ENCODE measurements at regions not wholly inside any gene's neighbourhood (a gene's known extent, or its start where the extent isn't known, plus 50 kb on each side); places are given as distances from the start of the nearest gene placed in this dataset.
A peak's percentile ranks its signal among the peaks of the same experiment; 100 is the strongest.

DNA sequence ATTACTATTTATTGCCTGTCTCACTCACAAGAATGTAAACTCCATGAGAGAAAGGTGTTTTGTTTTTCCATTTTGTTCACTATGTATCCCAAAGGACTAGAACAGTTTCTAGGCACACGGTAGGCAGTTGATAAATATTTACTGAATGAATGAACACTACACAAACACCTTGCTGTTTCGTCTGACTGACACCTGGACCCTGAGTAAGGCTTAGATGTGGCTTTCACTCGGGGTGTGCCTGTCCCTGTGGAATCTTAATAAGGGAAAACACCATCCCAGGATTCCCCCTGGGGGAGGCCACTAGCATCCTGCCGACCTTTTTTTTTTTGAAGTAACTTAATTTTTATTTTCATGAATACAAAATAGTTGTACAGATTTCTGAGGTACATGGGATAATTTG is 66.6 kb upstream of the STEAP1B start:
- peaks cover 60% of the 10 kb centered on the region for H3K27me3 Mint-ChIP-seq
- no peak for DNase-seq

DNA sequence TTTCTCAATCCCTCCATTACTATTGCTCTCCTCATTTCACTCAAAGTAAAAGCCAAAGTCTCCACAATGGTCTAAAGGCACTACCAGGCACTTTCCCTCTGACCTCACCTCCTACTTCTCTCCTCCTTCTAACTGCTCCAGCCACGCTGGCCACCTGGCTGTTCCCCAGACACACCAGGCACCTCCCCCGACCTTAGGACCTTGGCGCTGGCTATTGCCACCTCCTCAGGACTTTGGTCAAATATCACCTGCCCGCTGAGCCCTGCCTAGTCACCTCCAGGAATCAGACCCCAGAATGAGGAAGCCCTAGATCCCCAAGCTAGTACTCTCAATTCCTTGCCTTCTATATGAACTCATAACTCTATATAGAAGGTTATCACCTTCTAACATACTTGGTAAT is 66.2 kb upstream of the STEAP1B start:
- Mint-ChIP-seq H3K4me1 (ENCODE audit: low read depth) (peaks cover 42% of the 10 kb centered on the region), H3K4me3 (no peak overlapping the region), H3K36me3 (ENCODE audit: low read depth) (no peaks in the 10 kb centered on the region), H3K27ac (no peak overlapping the region), H3K9me3 (no peaks in the 10 kb centered on the region), H3K27me3 (peaks cover 57% of the 10 kb centered on the region)
- TF ChIP-seq, protein P1, sequence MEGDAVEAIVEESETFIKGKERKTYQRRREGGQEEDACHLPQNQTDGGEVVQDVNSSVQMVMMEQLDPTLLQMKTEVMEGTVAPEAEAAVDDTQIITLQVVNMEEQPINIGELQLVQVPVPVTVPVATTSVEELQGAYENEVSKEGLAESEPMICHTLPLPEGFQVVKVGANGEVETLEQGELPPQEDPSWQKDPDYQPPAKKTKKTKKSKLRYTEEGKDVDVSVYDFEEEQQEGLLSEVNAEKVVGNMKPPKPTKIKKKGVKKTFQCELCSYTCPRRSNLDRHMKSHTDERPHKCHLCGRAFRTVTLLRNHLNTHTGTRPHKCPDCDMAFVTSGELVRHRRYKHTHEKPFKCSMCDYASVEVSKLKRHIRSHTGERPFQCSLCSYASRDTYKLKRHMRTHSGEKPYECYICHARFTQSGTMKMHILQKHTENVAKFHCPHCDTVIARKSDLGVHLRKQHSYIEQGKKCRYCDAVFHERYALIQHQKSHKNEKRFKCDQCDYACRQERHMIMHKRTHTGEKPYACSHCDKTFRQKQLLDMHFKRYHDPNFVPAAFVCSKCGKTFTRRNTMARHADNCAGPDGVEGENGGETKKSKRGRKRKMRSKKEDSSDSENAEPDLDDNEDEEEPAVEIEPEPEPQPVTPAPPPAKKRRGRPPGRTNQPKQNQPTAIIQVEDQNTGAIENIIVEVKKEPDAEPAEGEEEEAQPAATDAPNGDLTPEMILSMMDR (IDR thresholded peaks at IDR 0.05): no peak
- ChIA-PET CTCF (no interaction called here), POLR2A (no interaction called here)
- intact Hi-C loops (cut with micrococcal nuclease): no loop called here
- ATAC-seq: no peak
- DNase-seq: no peak

More for the DNA sequence above, 66.6 kb upstream of the STEAP1B start:
- Mint-ChIP-seq H3K4me3 (no peak overlapping the region), H3K27ac (no peak overlapping the region), H3K36me3 (ENCODE audit: low read depth) (no peaks in the 10 kb centered on the region), H3K9me3 (no peaks in the 10 kb centered on the region), H3K4me1 (ENCODE audit: low read depth) (peaks cover 42% of the 10 kb centered on the region)
- TF ChIP-seq, protein P1 (IDR thresholded peaks at IDR 0.05): no peak
- intact Hi-C loops (cut with micrococcal nuclease): no loop called here
- ATAC-seq: no peak
- ChIA-PET POLR2A (no interaction called here), CTCF (no interaction called here)

DNA sequence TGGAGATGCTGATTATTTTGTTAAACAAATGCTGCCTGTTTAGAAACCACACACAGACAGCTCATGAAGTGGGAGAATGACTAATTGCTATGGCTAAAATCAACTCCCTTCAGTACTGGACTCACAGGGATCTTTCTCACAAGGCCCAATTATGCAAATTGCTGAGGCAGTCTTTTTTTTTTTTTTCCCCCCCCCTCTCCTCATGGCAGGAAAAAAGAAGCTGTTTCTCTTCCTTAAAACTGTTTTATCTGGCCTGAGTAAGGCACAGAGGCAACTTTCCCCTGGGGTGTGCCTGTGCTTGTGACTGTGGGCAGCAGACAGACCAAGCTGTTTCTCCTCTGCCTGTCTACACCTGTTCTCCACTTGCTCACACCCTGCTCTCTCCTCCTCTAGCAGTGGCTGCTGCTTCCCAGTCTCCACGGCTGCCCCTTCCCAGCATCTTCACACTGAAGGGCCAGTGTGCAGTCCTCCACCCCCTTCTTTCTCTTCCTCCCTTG is 65.4 kb upstream of the STEAP1B start:
- ATAC-seq (no peak), DNase-seq (no peak)
- intact Hi-C loops (cut with micrococcal nuclease): no loop called here
- POLR2A ChIA-PET: no interaction called here
- peaks cover 42% of the 10 kb centered on the region for H3K4me1 Mint-ChIP-seq (ENCODE audit: low read depth)
- H3K36me3 Mint-ChIP-seq (ENCODE audit: low read depth): no peaks in the 10 kb centered on the region
- no peak overlapping the region for H3K4me3 Mint-ChIP-seq
- TF ChIP-seq, protein P1 (IDR thresholded peaks at IDR 0.05): no peak
- H3K9me3 Mint-ChIP-seq: no peaks in the 10 kb centered on the region
- CTCF ChIA-PET: interaction anchor here (15.1 kb wide), 1 partner anchor 163 kb away, joined by 392 read pairs; the partner anchor contains the start of gene IL6
- no peak overlapping the region for H3K27ac Mint-ChIP-seq
- peaks cover 51% of the 10 kb centered on the region for H3K27me3 Mint-ChIP-seq

DNA sequence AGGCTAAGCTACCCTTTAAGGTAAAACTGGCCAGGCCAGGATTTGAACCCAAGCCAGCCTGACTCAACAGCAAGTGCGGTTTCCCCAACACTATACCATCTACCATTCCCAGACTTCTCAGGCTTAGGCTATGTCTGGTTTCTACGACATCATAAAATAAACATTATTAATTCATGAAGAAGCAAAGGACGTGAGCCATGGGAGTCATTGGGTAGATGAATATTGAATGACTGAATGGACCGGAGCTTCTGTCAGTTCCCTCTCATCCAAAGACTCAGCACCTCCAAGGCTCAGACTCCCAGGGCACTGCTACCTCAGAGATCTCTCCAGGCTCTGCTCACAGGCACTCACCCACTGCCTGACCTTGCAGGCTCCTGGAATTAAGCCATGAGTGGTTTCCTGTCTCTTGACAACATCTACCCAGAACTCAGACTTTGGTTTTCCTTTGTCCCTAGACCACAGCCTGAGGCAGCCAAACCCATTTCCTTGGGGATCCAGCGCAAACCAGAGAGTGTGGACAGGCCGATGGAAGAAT is 64.6 kb upstream of the STEAP1B start:
- POLR2A ChIA-PET: interaction anchor here (0.6 to 1.7 kb wide), 2 partner anchors 9 to 162 kb away, joined by 3 to 5 read pairs; partner anchors contain the start of gene IL6
- H3K36me3 Mint-ChIP-seq (ENCODE audit: low read depth): no peaks in the 10 kb centered on the region
- ATAC-seq: no peak
- H3K4me3 Mint-ChIP-seq: no peak overlapping the region
- DNase-seq: no peak
- intact Hi-C loops (cut with micrococcal nuclease): loop anchor here (5.0 kb wide), 2 partner anchors 218 to 493 kb away; no protein-coding TSS in a partner anchor
- no peaks in the 10 kb centered on the region for H3K9me3 Mint-ChIP-seq
- CTCF ChIA-PET: interaction anchor here (0.7 to 15.1 kb wide), 3 partner anchors 70 to 491 kb away, joined by 3 to 392 read pairs (median 76); partner anchors contain the start of gene IL6
- H3K27ac Mint-ChIP-seq: no peak overlapping the region
- TF ChIP-seq, protein P1 (IDR thresholded peaks at IDR 0.05): no peak
- H3K27me3 Mint-ChIP-seq: peaks cover 48% of the 10 kb centered on the region
- peaks cover 38% of the 10 kb centered on the region for H3K4me1 Mint-ChIP-seq (ENCODE audit: low read depth)

DNA sequence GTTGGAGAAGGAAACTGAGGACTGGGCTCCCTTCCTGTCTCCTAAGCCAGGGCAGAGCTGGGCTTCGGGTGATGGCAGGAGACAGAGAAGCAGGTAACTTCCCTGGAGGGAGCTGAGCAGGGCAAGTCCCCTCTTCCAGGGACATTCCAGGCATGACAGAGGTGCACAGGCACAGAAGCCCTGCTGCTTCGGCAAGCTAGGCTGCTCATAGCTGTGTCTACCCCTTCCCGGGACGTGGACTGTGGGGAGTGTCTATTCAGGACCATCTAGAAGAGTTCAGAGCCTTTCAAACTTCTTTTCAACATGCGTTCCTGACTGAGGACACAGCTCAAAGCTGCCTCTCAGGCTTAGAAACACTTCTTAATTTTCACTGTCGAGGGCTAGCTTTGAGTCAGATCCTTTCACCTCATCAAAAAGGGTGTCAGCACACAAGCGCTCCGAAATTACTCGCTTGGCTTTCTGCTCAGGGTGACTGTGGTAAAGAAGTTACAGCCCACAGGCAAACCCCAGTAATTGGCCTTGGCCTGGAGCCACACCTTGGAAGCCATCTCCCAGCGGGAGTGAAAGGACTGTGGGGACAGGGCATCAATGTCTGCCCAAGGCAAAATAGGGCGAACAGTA is 63.7 kb upstream of the STEAP1B start:
- ATAC-seq: peak; percentile 55
- Mint-ChIP-seq H3K4me3 (no peak overlapping the region), H3K4me1 (ENCODE audit: low read depth) (peaks cover 38% of the 10 kb centered on the region), H3K9me3 (no peaks in the 10 kb centered on the region), H3K27ac (no peak overlapping the region), H3K36me3 (ENCODE audit: low read depth) (no peaks in the 10 kb centered on the region), H3K27me3 (peaks cover 46% of the 10 kb centered on the region)
- POLR2A ChIA-PET: interaction anchor here (0.6 to 1.7 kb wide), 2 partner anchors 10 to 163 kb away, joined by 3 to 5 read pairs; partner anchors contain the start of gene IL6
- CTCF ChIA-PET: interaction anchor here (0.7 to 15.1 kb wide), 6 partner anchors 14 to 492 kb away, joined by 3 to 392 read pairs (median 3); partner anchors contain the start of gene IL6
- TF ChIP-seq, protein P1 (IDR thresholded peaks at IDR 0.05): no peak
- intact Hi-C loops (cut with micrococcal nuclease): loop anchor here (5.0 kb wide), 2 partner anchors 219 to 494 kb away; no protein-coding TSS in a partner anchor
- DNase-seq: peak; percentile 37
